Ishikawa (cell line): ENCODE measurements at regions not wholly inside any gene's neighbourhood (a gene's known extent, or its start where the extent isn't known, plus 50 kb on each side); places are given as distances from the start of the nearest gene placed in this dataset.

ENCODE experiments used
- CEBPB ChIP-seq: IDR thresholded peaks from 2 replicates; pipeline ENCODE4 v1.6.1; 2012
- CREB1 ChIP-seq: IDR thresholded peaks from 2 replicates; pipeline ENCODE4 v1.6.1; 2012; ENCODE audit warnings: low read depth
- EGR1 ChIP-seq: IDR thresholded peaks from 2 replicates; pipeline ENCODE4 v1.6.1; 2012
- EP300 ChIP-seq: IDR thresholded peaks from 2 replicates; pipeline ENCODE4 v1.6.1; 2012; ENCODE audit warnings: borderline replicate concordance
- FOXM1 ChIP-seq: IDR thresholded peaks from 2 replicates; pipeline ENCODE4 v1.6.1; 2012; ENCODE audit warnings: low read depth, borderline replicate concordance
- NFIC ChIP-seq: IDR thresholded peaks from 2 replicates; pipeline ENCODE4 v1.6.1; 2012
- RAD21 ChIP-seq: IDR thresholded peaks from 2 replicates; pipeline ENCODE4 v1.6.1; 2012; ENCODE audit warnings: low read depth
- TAF1 ChIP-seq: IDR thresholded peaks from 2 replicates; pipeline ENCODE4 v1.6.1; 2012; ENCODE audit warnings: low read depth, mild to moderate bottlenecking
- TCF12 ChIP-seq: IDR thresholded peaks from 2 replicates; pipeline ENCODE4 v1.6.1; 2012; ENCODE audit warnings: low read depth
- TEAD4 ChIP-seq: IDR thresholded peaks from 2 replicates; pipeline ENCODE4 v1.6.1; 2012
- YY1 ChIP-seq: IDR thresholded peaks from 2 replicates; pipeline ENCODE4 v1.6.1; 2012; ENCODE audit warnings: low read depth
- ZBTB7A ChIP-seq: IDR thresholded peaks from 2 replicates; pipeline ENCODE4 v1.6.1; 2012; ENCODE audit warnings: low read depth
- TF ChIP-seq, protein P1 (sequence below): IDR thresholded peaks from 2 replicates; pipeline ENCODE4 v1.6.1; 2012
- TF ChIP-seq, protein P2 (sequence below): IDR thresholded peaks from 2 replicates; pipeline ENCODE4 v1.6.1; 2012
- TF ChIP-seq, protein P3 (sequence below): IDR thresholded peaks from 2 replicates; pipeline ENCODE4 v1.6.1; 2012; ENCODE audit warnings: low read depth, mild to moderate bottlenecking

DNA sequence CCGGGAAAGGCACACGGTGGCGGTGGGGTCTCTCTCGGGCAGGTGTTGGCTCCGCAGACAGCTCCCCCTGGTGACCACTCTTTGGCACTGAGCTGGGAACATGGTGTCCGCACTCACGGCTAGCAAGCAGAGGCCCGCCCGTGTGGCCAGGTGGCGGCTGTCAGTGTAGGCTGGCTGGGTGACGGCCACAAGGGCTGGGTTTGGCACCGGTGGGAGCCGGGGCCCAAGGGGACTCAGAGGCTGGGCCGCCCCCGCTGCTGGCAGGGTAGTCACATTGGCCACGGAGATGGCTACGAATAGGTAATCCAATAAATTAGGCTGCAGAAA, 1071.7 kb downstream of the RPIA start:
- TF ChIP-seq NFIC (no peak), CREB1 (no peak), TCF12 (no peak), TAF1 (no peak), EGR1 (no peak), TEAD4 (no peak), YY1 (no peak), CEBPB (no peak)
- TF ChIP-seq, protein P1, sequence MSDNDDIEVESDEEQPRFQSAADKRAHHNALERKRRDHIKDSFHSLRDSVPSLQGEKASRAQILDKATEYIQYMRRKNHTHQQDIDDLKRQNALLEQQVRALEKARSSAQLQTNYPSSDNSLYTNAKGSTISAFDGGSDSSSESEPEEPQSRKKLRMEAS: no peak
- TF ChIP-seq, protein P2, sequence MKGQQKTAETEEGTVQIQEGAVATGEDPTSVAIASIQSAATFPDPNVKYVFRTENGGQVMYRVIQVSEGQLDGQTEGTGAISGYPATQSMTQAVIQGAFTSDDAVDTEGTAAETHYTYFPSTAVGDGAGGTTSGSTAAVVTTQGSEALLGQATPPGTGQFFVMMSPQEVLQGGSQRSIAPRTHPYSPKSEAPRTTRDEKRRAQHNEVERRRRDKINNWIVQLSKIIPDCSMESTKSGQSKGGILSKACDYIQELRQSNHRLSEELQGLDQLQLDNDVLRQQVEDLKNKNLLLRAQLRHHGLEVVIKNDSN: no peak
- TF ChIP-seq, protein P3, sequence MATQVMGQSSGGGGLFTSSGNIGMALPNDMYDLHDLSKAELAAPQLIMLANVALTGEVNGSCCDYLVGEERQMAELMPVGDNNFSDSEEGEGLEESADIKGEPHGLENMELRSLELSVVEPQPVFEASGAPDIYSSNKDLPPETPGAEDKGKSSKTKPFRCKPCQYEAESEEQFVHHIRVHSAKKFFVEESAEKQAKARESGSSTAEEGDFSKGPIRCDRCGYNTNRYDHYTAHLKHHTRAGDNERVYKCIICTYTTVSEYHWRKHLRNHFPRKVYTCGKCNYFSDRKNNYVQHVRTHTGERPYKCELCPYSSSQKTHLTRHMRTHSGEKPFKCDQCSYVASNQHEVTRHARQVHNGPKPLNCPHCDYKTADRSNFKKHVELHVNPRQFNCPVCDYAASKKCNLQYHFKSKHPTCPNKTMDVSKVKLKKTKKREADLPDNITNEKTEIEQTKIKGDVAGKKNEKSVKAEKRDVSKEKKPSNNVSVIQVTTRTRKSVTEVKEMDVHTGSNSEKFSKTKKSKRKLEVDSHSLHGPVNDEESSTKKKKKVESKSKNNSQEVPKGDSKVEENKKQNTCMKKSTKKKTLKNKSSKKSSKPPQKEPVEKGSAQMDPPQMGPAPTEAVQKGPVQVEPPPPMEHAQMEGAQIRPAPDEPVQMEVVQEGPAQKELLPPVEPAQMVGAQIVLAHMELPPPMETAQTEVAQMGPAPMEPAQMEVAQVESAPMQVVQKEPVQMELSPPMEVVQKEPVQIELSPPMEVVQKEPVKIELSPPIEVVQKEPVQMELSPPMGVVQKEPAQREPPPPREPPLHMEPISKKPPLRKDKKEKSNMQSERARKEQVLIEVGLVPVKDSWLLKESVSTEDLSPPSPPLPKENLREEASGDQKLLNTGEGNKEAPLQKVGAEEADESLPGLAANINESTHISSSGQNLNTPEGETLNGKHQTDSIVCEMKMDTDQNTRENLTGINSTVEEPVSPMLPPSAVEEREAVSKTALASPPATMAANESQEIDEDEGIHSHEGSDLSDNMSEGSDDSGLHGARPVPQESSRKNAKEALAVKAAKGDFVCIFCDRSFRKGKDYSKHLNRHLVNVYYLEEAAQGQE: no peak

DNA sequence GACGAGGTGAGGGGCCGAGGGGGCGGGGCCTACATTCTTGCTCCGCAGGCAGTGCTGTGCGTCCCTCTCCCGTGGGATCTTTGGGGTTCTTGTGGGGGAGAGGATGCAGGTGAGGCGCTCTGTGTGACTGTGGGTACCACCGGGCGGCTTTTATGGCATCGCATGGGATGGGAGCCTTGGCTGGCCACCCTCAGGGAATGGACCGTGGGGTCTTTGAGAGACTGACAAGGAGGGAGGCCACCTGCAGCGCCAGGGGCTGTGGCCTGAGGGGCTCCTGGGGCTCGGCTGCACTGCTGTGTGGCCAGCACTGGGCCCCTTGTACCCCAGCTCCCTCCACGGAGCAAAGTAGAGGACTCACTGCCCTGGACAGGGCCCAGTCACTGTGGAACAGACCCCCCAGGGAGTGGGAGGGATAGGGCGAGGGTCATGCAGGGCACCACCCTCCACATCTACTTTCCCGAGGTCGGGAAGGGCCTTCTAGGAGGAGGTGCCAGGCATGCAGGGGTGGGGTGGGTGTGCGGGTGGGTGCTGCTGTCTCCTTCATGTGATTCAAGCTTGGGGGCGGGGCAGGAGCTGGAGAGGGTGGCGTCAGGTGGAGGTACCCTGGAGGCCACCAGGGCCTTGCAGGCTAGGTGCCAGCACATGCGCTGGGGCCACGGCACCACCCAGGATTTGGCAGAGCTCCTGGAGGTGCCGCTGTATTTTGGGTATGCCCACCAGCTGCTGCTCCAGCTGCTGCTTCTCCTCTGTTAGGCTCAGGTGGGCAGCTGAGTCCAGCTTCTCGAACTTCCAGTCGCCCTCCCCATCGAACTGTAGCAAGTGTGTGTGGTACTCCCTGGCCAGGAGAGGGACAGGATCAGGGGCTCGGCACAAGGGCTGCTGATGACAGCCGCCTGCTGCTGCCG, 1072.4 kb downstream of the RPIA start:
- TF ChIP-seq, protein P3: no peak
- TF ChIP-seq TAF1: no peak
- no peak for TF ChIP-seq EGR1
- no peak for TF ChIP-seq RAD21
- no peak for TF ChIP-seq ZBTB7A

DNA sequence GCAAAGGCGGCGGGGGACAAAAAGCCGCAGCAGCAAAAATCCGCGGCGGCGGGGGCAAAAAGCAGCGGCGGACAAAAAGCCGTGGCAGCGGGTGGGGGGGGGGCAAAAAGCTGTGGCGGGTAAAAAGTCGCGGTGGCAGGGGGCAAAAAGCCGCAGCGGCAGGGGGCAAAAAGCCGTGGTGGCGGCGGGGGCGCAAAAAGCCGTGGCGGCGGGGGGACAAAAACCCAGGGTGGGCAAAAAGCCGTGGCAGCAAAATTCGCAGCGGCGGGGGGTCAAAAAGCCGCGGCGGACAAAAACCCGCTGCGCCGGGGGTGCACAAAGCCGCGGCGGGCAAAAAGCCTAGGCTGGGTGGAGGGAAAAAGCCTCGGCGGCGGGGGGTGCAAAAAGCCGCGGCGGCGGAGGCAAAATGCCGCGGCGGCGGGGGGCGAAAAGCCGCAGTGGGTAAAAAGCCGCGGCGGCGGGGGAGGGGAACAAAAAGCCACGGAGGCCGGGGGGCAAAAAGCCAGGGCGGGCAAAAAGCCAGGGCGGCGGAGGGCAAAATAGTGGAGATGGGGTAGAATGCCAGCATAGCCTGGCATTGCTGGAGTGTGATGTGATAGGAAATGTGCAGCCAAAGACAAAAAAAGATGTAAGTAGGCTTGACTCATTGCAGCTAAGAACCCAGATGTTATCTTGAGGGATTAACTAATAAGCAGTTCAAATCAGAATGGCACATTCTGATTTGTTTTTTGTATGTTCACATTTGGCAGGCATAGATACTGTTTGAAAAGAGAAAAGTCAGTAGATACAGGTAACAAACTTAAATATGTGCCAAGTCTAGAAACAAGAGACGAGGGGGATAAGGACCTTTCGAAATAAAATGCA, 1076.3 kb downstream of the RPIA start:
- no peak for TF ChIP-seq EGR1
- no peak for TF ChIP-seq CEBPB

DNA sequence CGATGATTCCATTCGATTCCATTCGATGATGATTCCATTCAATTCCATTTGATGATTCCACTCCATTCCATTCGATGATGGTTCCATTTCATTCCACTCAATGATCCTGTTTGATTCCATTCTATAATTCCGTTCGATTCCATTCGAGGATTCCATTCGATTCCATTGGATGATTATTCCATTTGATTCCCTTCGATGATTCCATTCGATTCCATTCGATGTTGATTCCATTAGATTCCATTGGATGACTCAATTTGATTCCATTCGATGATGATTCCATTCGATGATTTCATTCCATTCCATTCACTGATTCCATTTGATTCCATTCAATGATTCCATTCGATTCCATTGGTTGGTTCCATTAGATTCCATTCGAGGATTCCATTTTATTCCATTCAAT, 1084.4 kb downstream of the RPIA start:
- TF ChIP-seq TAF1 (no peak), TCF12 (no peak), FOXM1 (no peak), RAD21 (no peak), NFIC (no peak), CEBPB (no peak), EP300 (no peak), CREB1 (no peak)
- TF ChIP-seq, protein P1: no peak
- TF ChIP-seq, protein P2: no peak
- TF ChIP-seq, protein P3: no peak
